ENCODE measurements at regions not wholly inside any gene's neighbourhood (a gene's known extent, or its start where the extent isn't known, plus 50 kb on each side); places are given as distances from the start of the nearest gene placed in this dataset.

DNA sequence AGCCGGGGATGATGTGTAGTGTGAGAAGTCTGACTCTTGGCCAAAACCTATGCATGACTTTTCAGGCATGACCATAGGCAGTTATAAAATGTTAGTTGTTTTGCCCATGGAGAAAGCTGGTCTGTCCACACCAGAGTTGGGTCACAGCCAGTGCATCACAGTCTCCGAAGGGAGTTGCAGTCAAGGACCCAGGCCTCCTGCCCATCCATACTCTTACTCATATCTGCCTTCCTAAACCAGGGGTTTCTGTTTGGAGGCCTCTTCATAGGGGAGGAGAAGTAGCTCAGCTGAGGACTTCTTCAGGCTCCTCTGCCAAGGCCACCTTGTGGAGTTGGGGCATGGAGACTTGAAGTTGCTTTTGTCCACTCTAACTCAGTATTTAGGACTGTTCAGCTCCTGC lies 1008.3 kb downstream of the PCDH18 start:
- no peaks in the 10 kb centered on the region for H3K9me3 ChIP-seq
- TF ChIP-seq CHD4 (IDR thresholded peaks at IDR 0.05; ENCODE audit: borderline replicate concordance) (no peak), MYC (IDR thresholded peaks at IDR 0.05; ENCODE audit: borderline replicate concordance, low read length) (no peak), RNF2 (IDR thresholded peaks at IDR 0.05; ENCODE audit: borderline replicate concordance, low read depth) (no peak), TFCP2L1 (CRISPR knock-in tag; IDR thresholded peaks at IDR 0.05) (no peak), FOSB (CRISPR knock-in tag; IDR thresholded peaks at IDR 0.05) (no peak), CEBPB (IDR thresholded peaks at IDR 0.05) (no peak), RAD21 (conservative IDR thresholded peaks at IDR 0.05 in 1 of 2, IDR thresholded peaks at IDR 0.05 in 1 of 2) (no peak), KDM1A (IDR thresholded peaks at IDR 0.05; ENCODE audit: low read depth) (no peak)
- TF ChIP-seq, protein P1, sequence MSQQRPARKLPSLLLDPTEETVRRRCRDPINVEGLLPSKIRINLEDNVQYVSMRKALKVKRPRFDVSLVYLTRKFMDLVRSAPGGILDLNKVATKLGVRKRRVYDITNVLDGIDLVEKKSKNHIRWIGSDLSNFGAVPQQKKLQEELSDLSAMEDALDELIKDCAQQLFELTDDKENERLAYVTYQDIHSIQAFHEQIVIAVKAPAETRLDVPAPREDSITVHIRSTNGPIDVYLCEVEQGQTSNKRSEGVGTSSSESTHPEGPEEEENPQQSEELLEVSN (IDR thresholded peaks at IDR 0.05; ENCODE audit: borderline replicate concordance, low read depth), result no peak
- WGBS (ENCODE audit: missing lambda C conversion rate), result 63% methylated on average over 2 of the region's 2 CpGs
- FAIRE-seq (no peak), ATAC-seq (no peak), DNase-seq (ENCODE audit: low read depth in 1 of 2, low spot score in 1 of 2) (no peak)
- no peak overlapping the region for H3K27ac ChIP-seq
- no peak overlapping the region for H3K4me2 ChIP-seq
- no peak overlapping the region for H3K4me3 ChIP-seq
- ChIA-PET POLR2A (no interaction called here), CTCF (no interaction called here)
- no peaks in the 10 kb centered on the region for H3K4me1 ChIP-seq

DNA sequence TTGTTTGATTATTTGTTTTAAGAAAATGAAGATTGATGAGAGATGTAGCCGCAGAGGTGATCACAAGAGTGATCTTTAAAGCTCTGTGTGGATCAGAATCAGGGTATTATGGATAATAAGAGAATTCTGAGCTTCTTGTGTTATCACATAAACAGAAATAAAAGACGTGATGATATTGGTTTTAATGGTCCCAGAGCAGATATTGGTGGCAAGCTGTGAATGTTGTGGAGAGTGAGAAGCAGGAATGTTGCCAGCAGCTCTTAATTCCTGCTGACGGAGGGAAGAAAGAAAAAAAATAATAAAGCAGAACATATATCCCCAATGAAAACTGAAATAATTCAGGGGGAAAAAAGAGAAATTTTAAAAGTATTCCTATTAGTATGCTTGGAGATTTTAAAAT lies 1015.9 kb downstream of the PCDH18 start:
- H3K4me3 ChIP-seq, result no peak overlapping the region
- H3K4me1 ChIP-seq, result no peaks in the 10 kb centered on the region
- no peak for ATAC-seq
- DNase-seq (ENCODE audit: low read depth in 1 of 2, low spot score in 1 of 2), result no peak
- no peak for TF ChIP-seq NR3C1 (IDR thresholded peaks at IDR 0.05)
- TF ChIP-seq, protein P2, sequence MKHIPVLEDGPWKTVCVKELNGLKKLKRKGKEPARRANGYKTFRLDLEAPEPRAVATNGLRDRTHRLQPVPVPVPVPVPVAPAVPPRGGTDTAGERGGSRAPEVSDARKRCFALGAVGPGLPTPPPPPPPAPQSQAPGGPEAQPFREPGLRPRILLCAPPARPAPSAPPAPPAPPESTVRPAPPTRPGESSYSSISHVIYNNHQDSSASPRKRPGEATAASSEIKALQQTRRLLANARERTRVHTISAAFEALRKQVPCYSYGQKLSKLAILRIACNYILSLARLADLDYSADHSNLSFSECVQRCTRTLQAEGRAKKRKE (CRISPR knock-in tag; IDR thresholded peaks at IDR 0.05; ENCODE audit: low read depth), result no peak
- no peak for TF ChIP-seq NFE2L2 (conservative IDR thresholded peaks at IDR 0.05; ENCODE audit: low read length)
- POLR2A ChIA-PET, result no interaction called here
- no peak overlapping the region for H3K27ac ChIP-seq
- no peak for FAIRE-seq
- H3K4me2 ChIP-seq, result no peak overlapping the region
- H3K9me3 ChIP-seq, result no peaks in the 10 kb centered on the region
- WGBS (ENCODE audit: missing lambda C conversion rate), result 50% methylated on average over 3 of the region's 3 CpGs
- CTCF ChIA-PET, result no interaction called here

DNA sequence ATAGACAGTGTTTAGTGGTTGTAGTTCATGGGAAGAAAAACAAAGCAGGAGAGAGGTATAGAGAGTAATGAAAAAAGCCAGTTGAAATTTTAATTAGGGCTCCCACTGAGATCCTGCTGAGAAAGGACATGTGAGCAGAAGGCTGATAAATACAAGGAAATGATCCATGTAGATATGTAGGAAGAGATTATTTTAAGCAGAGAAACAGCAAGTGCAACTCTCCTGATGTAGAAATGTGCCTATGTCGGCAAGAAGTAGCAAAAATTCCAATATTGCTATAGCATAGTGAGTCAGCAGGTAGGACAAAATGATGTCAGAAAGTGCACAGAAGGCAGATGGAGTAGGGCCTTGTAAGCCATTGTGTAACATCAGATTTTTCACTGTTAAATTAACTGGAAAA lies 1027.3 kb downstream of the PCDH18 start:
- H3K4me1 ChIP-seq, result peaks cover 3% of the 10 kb centered on the region; the same call in 1 of the 3 replicates
- ATAC-seq (no peak), FAIRE-seq (no peak), DNase-seq (ENCODE audit: low read depth in 1 of 2, low spot score in 1 of 2) (peak in 1 of 2 experiments; percentile 38)
- WGBS (ENCODE audit: missing lambda C conversion rate), result 0% methylated on average over 1 of the region's 1 CpG
- ChIA-PET CTCF (no interaction called here), POLR2A (no interaction called here)
- no peak overlapping the region for H3K27ac ChIP-seq
- TF ChIP-seq POLR2A (IDR thresholded peaks at IDR 0.05; ENCODE audit: low read length) (no peak), MAFK (IDR thresholded peaks at IDR 0.05; ENCODE audit: partially characterized antibody) (peak; percentile 61)
- no peaks in the 10 kb centered on the region for H3K9me3 ChIP-seq
- H3K4me3 ChIP-seq, result no peak overlapping the region
- H3K4me2 ChIP-seq, result no peak overlapping the region

DNA sequence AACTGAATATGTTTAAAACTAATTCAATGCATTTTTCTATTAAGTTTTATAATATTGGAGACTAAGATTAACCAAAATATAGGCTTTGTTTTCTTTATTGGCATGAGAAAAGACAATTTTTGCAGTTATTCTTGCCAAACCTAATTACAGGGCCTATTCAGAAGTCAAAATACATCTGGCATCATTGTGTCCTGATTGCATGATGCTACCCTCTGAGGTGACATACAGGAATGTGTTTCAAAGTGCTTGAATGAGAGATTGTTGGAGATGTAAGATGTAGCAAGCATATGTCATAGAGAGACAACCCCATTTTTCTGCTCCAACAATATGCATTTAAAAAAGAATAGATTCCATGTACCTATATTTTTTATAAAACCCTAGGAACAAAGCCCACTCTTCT lies 1036.4 kb downstream of the PCDH18 start:
- POLR2A ChIA-PET, result no interaction called here
- H3K9me3 ChIP-seq, result no peaks in the 10 kb centered on the region
- CTCF ChIA-PET, result no interaction called here

More for the DNA sequence above, 1036.4 kb downstream of the PCDH18 start:
- TF ChIP-seq KDM5A (IDR thresholded peaks at IDR 0.05) (no peak), FOXS1 (CRISPR knock-in tag; IDR thresholded peaks at IDR 0.05) (no peak), EP300 (IDR thresholded peaks at IDR 0.05) (no peak), GATA3 (IDR thresholded peaks at IDR 0.05; ENCODE audit: borderline replicate concordance) (no peak), POLR2AphosphoS2 (conservative IDR thresholded peaks at IDR 0.05; ENCODE audit: low read length) (no peak), TP53 (CRISPR knock-in tag; IDR thresholded peaks at IDR 0.05) (no peak), EHF (CRISPR knock-in tag; IDR thresholded peaks at IDR 0.05) (no peak), KDM1A (IDR thresholded peaks at IDR 0.05; ENCODE audit: low read depth) (no peak), RCOR1 (IDR thresholded peaks at IDR 0.05; ENCODE audit: low read depth, low read length) (no peak), JUN (IDR thresholded peaks at IDR 0.05) (no peak), CHD2 (IDR thresholded peaks at IDR 0.05; ENCODE audit: low read length, partially characterized antibody) (no peak), SMC3 (IDR thresholded peaks at IDR 0.05) (no peak), TFCP2L1 (CRISPR knock-in tag; IDR thresholded peaks at IDR 0.05) (no peak)
- TF ChIP-seq, protein P3, sequence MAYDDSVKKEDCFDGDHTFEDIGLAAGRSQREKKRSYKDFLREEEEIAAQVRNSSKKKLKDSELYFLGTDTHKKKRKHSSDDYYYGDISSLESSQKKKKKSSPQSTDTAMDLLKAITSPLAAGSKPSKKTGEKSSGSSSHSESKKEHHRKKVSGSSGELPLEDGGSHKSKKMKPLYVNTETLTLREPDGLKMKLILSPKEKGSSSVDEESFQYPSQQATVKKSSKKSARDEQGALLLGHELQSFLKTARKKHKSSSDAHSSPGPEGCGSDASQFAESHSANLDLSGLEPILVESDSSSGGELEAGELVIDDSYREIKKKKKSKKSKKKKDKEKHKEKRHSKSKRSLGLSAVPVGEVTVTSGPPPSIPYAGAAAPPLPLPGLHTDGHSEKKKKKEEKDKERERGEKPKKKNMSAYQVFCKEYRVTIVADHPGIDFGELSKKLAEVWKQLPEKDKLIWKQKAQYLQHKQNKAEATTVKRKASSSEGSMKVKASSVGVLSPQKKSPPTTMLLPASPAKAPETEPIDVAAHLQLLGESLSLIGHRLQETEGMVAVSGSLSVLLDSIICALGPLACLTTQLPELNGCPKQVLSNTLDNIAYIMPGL (CRISPR knock-in tag; IDR thresholded peaks at IDR 0.05; ENCODE audit: borderline replicate concordance), result no peak
- TF ChIP-seq, protein P2 (CRISPR knock-in tag; IDR thresholded peaks at IDR 0.05; ENCODE audit: low read depth), result no peak
- Histone ChIP-seq H3K4me2 (no peak overlapping the region), H3K27ac (no peak overlapping the region), H3K4me1 (no peaks in the 10 kb centered on the region), H3K4me3 (no peak overlapping the region)
- FAIRE-seq (no peak), DNase-seq (ENCODE audit: low read depth in 1 of 2, low spot score in 1 of 2) (no peak), ATAC-seq (no peak)

Data from A549 (cell line).